ENCODE measurements at regions not wholly inside any gene's neighbourhood (a gene's known extent, or its start where the extent isn't known, plus 50 kb on each side); places are given as distances from the start of the nearest gene placed in this dataset.

DNA sequence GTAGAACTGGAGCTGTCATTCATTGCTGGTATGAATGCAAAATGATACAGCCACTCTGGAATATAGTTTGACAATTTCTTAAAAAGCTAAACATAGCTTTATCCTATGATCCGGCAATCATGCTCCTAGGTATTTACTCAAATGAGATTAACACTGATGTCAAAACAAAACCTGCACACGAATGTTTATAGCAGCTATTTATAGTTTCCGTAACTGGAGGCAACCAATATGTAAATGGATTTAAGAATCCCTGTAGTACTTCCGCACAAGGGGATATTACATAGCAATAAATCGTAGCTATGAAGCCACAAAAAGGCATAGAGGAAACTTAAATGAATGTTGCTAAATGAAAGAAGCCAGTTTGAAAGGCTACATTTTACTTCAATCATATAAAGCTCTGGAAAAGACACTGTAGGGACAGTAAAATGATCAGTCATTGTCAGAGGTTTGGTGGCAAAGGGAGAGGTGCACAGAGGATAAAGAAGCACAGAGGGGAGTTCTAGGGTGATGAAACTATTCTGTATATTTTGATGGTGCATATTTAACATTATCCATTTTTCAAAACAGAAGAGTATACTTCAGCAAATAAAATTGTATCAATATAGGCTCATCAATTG, 1893.0 kb upstream of the PCDH20 start:
- no peaks in the 10 kb centered on the region for H3K4me1 ChIP-seq (ENCODE audit: control insufficient read depth, insufficient read depth, low read length)
- no peak overlapping the region for H3K4me3 ChIP-seq (ENCODE audit: low read length)
- no peak overlapping the region for H3K27ac ChIP-seq (ENCODE audit: low read length)
- H3K27me3 ChIP-seq (ENCODE audit: control insufficient read depth, insufficient read depth) = no peaks in the 10 kb centered on the region
- intact Hi-C loops (cut with DNase I) = no loop called here
- WGBS = 83% methylated on average over 5 of the region's 5 CpGs
- H3K9me3 ChIP-seq (ENCODE audit: control insufficient read depth, low read length) = no peaks in the 10 kb centered on the region
- ATAC-seq (no peak), DNase-seq (no peak)

DNA sequence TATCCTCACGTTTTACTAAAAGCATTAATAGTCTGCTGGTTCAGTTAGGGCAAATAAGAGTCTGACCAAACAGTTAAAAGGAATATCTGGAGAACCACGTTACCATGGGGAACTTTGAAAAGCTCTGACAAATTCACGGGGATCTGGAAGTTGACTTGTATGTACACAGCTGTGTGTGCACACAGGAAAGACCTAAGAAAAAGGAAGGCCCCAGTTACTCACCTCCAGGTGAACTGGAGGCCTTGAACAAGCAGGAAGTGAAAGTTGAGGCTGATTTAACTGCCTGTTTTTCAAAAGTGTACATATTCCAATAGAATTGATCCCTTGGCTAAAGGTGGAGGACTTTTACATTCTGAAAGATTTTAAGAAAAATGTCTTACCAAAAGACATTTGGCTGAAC, 1891.6 kb upstream of the PCDH20 start:
- Histone ChIP-seq H3K9me3 (ENCODE audit: control insufficient read depth, low read length) (no peaks in the 10 kb centered on the region), H3K4me3 (ENCODE audit: low read length) (no peak overlapping the region), H3K27ac (ENCODE audit: low read length) (no peak overlapping the region), H3K27me3 (ENCODE audit: control insufficient read depth, insufficient read depth) (no peaks in the 10 kb centered on the region), H3K4me1 (ENCODE audit: control insufficient read depth, insufficient read depth, low read length) (no peaks in the 10 kb centered on the region)
- intact Hi-C loops (cut with DNase I) = no loop called here
- ATAC-seq (no peak), DNase-seq (no peak)
- WGBS = 62% methylated on average over 3 of the region's 3 CpGs

GRCh38 chr13:63305641-63306133, 1890.0 kb upstream of the PCDH20 start:
- no peak for ATAC-seq
- peak in 2 of 3 donors; percentile 24 to 60 for DNase-seq

GRCh38 chr13:63304497-63304896, 1888.8 kb upstream of the PCDH20 start:
- 93% methylated on average over 4 of the region's 4 CpGs for WGBS
- H3K4me1 ChIP-seq (ENCODE audit: control insufficient read depth, insufficient read depth, low read length) = no peaks in the 10 kb centered on the region
- H3K9me3 ChIP-seq (ENCODE audit: control insufficient read depth, low read length) = no peaks in the 10 kb centered on the region
- H3K4me3 ChIP-seq (ENCODE audit: low read length) = no peak overlapping the region
- no peak overlapping the region for H3K27ac ChIP-seq (ENCODE audit: low read length)
- H3K27me3 ChIP-seq (ENCODE audit: control insufficient read depth, insufficient read depth) = no peaks in the 10 kb centered on the region
- DNase-seq (no peak), ATAC-seq (no peak)
- intact Hi-C loops (cut with DNase I) = no loop called here

More at GRCh38 chr13:63305641-63306133, 1890.0 kb upstream of the PCDH20 start:
- Histone ChIP-seq H3K27ac (ENCODE audit: low read length) (no peak overlapping the region), H3K4me1 (ENCODE audit: control insufficient read depth, insufficient read depth, low read length) (no peaks in the 10 kb centered on the region), H3K9me3 (ENCODE audit: control insufficient read depth, low read length) (no peaks in the 10 kb centered on the region), H3K27me3 (ENCODE audit: control insufficient read depth, insufficient read depth) (no peaks in the 10 kb centered on the region), H3K4me3 (ENCODE audit: low read length) (no peak overlapping the region)
- intact Hi-C loops (cut with DNase I) = no loop called here
- 94% methylated on average over 40 of the region's 40 CpGs for WGBS

- DNase-seq (no peak), ATAC-seq (no peak)
- H3K4me1 ChIP-seq (ENCODE audit: control insufficient read depth, insufficient read depth, low read length) = no peaks in the 10 kb centered on the region
- no peaks in the 10 kb centered on the region for H3K9me3 ChIP-seq (ENCODE audit: control insufficient read depth, low read length)
- intact Hi-C loops (cut with DNase I) = no loop called here
- no peaks in the 10 kb centered on the region for H3K27me3 ChIP-seq (ENCODE audit: control insufficient read depth, insufficient read depth)
- no peak overlapping the region for H3K27ac ChIP-seq (ENCODE audit: low read length)
- no peak overlapping the region for H3K4me3 ChIP-seq (ENCODE audit: low read length)
- WGBS = 45% methylated on average over 3 of the region's 3 CpGs
These were observed 1884.3 kb upstream of the PCDH20 start for GRCh38 chr13:63299866-63300394.

DNA sequence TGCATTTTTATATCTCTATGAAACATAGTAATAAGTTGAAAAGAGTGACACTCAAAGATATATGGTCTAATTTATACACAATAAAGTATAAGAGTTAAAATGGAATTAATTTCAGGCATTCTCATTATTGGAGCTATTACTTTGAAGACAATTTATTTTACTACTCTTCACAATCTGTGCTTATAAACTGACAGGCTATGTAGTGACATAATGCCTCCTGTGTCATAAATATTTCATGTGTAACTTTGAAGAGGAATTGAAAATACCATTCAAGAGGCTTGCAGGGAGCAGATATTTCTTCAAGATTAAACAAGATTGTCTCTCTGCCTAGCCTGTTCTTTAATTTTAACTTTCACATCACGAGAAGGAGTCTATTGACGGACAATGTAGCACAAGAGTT, 1881.5 kb upstream of the PCDH20 start:
- Histone ChIP-seq H3K4me1 (ENCODE audit: control insufficient read depth, insufficient read depth, low read length) (no peaks in the 10 kb centered on the region), H3K27ac (ENCODE audit: low read length) (no peak overlapping the region), H3K9me3 (ENCODE audit: control insufficient read depth, low read length) (no peaks in the 10 kb centered on the region), H3K4me3 (ENCODE audit: low read length) (no peak overlapping the region), H3K27me3 (ENCODE audit: control insufficient read depth, insufficient read depth) (no peaks in the 10 kb centered on the region)
- ATAC-seq (no peak), DNase-seq (no peak)
- intact Hi-C loops (cut with DNase I) = no loop called here
- WGBS = 82% methylated on average over 2 of the region's 2 CpGs

DNA sequence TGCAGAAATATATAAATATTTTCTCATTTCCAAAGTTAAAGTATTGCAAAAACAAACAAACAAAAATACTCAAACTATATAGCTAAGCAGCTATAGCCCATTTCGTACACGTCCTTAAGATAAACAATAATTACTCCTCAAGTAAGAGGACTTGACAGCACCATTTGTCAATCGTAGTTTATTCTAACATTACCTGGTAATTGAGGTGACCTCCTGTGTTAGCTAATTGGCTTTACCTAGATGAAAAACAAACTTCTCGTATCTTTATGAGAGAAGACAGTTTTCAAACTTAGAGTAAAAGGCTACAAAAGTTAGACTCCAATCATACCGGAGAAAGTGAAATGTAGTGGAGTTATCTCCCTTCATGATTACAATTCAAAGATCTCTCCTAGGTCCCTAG, 1876.1 kb upstream of the PCDH20 start:
- Histone ChIP-seq H3K9me3 (ENCODE audit: control insufficient read depth, low read length) (no peaks in the 10 kb centered on the region), H3K4me3 (ENCODE audit: low read length) (no peak overlapping the region), H3K27me3 (ENCODE audit: control insufficient read depth, insufficient read depth) (no peaks in the 10 kb centered on the region), H3K4me1 (ENCODE audit: control insufficient read depth, insufficient read depth, low read length) (no peaks in the 10 kb centered on the region), H3K27ac (ENCODE audit: low read length) (no peak overlapping the region)
- ATAC-seq (no peak), DNase-seq (no peak)
- intact Hi-C loops (cut with DNase I) = no loop called here
- 61% methylated on average over 5 of the region's 5 CpGs for WGBS

GRCh38 chr13:63288576-63288975, 1872.9 kb upstream of the PCDH20 start:
- 63% methylated on average over 2 of the region's 2 CpGs for whole genome bisulfite sequencing

GRCh38 chr13:63287926-63288325, 1872.3 kb upstream of the PCDH20 start:
- DNase-seq = no peak
- no peak for ATAC-seq
- Histone ChIP-seq H3K27me3 (ENCODE audit: control insufficient read depth, insufficient read depth) (no peaks in the 10 kb centered on the region), H3K27ac (ENCODE audit: low read length) (no peak overlapping the region), H3K4me1 (ENCODE audit: control insufficient read depth, insufficient read depth, low read length) (no peaks in the 10 kb centered on the region), H3K9me3 (ENCODE audit: control insufficient read depth, low read length) (no peaks in the 10 kb centered on the region), H3K4me3 (ENCODE audit: low read length) (no peak overlapping the region)
- intact Hi-C loops (cut with DNase I) = no loop called here
- 95% methylated on average over 1 of the region's 1 CpG for WGBS

More at GRCh38 chr13:63288576-63288975, 1872.9 kb upstream of the PCDH20 start:
- DNase-seq (no peak), ATAC-seq (no peak)
- no peaks in the 10 kb centered on the region for H3K9me3 ChIP-seq (ENCODE audit: control insufficient read depth, low read length)
- no peaks in the 10 kb centered on the region for H3K4me1 ChIP-seq (ENCODE audit: control insufficient read depth, insufficient read depth, low read length)
- no peak overlapping the region for H3K4me3 ChIP-seq (ENCODE audit: low read length)
- H3K27ac ChIP-seq (ENCODE audit: low read length) = no peak overlapping the region
- intact Hi-C loops (cut with DNase I) = no loop called here
- no peaks in the 10 kb centered on the region for H3K27me3 ChIP-seq (ENCODE audit: control insufficient read depth, insufficient read depth)

GRCh38 chr13:63285426-63285825, 1869.8 kb upstream of the PCDH20 start:
- Histone ChIP-seq H3K9me3 (ENCODE audit: control insufficient read depth, low read length) (no peaks in the 10 kb centered on the region), H3K27me3 (ENCODE audit: control insufficient read depth, insufficient read depth) (no peaks in the 10 kb centered on the region), H3K4me3 (ENCODE audit: low read length) (no peak overlapping the region), H3K27ac (ENCODE audit: low read length) (no peak overlapping the region), H3K4me1 (ENCODE audit: control insufficient read depth, insufficient read depth, low read length) (no peaks in the 10 kb centered on the region)
- intact Hi-C loops (cut with DNase I) = no loop called here
- ATAC-seq (no peak), DNase-seq (no peak)
- 80% methylated on average over 1 of the region's 1 CpG for WGBS

DNA sequence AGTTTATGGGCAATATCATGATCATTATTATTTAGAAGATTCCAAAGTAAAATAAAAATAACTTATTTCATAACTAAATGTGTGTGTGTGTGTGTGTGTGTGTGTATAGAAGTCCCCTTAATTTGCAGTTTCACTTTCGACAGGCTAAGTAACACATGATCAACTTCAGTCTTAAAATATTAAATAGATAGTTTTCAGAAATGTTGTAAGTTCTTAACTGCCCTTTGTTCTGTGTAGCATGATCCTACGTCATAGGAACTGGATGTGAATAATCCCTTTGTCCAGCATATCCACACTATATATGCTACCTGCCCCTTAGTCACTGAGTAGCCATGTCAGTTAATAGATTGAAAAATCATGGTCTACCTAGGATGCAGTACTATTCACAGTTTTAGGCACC, 1863.5 kb upstream of the PCDH20 start:
- Histone ChIP-seq H3K4me1 (ENCODE audit: control insufficient read depth, insufficient read depth, low read length) (no peaks in the 10 kb centered on the region), H3K4me3 (ENCODE audit: low read length) (no peak overlapping the region), H3K27ac (ENCODE audit: low read length) (no peak overlapping the region), H3K9me3 (ENCODE audit: control insufficient read depth, low read length) (no peaks in the 10 kb centered on the region), H3K27me3 (ENCODE audit: control insufficient read depth, insufficient read depth) (no peaks in the 10 kb centered on the region)
- intact Hi-C loops (cut with DNase I) = no loop called here
- DNase-seq (no peak), ATAC-seq (no peak)
- WGBS = 81% methylated on average over 2 of the region's 2 CpGs

GRCh38 chr13:63274772-63275171, 1859.1 kb upstream of the PCDH20 start:
- Histone ChIP-seq H3K27ac (ENCODE audit: low read length) (no peak overlapping the region), H3K27me3 (ENCODE audit: control insufficient read depth, insufficient read depth) (no peaks in the 10 kb centered on the region), H3K9me3 (ENCODE audit: control insufficient read depth, low read length) (no peaks in the 10 kb centered on the region), H3K4me3 (ENCODE audit: low read length) (no peak overlapping the region), H3K4me1 (ENCODE audit: control insufficient read depth, insufficient read depth, low read length) (no peaks in the 10 kb centered on the region)
- ATAC-seq = no peak
- WGBS = 58% methylated on average over 1 of the region's 1 CpG
- no peak for DNase-seq
- intact Hi-C loops (cut with DNase I) = no loop called here
